PC-3 (cell line): ENCODE measurements at regions not wholly inside any gene's neighbourhood (a gene's known extent, or its start where the extent isn't known, plus 50 kb on each side); places are given as distances from the start of the nearest gene placed in this dataset.

Source experiments
- ATAC-seq: fragments of 200-7000 bp; cut with Tn5 transposase; 2 replicates; pipeline ENCODE4 v1.9.1; 2020; ENCODE audit warnings: mild to moderate bottlenecking, moderate library complexity
- BruUV-seq: library from RNA; stranded (reverse); fragments of 400-500 nt; replicated peaks from 2 replicates; lab custom pipeline; 2021; lab: Mats Ljungman, UMichigan
- CTCF ChIA-PET: fragments of 300-600 bp; sonication (Branson Sonifier 250); formaldehyde crosslinking; loops from one replicate; lab custom pipeline; 2022; ENCODE audit warnings: antibody characterized with exemption; lab: Charles Lee
- POLR2A ChIA-PET: fragments of 300-600 bp; sonication (Branson Sonifier 250); formaldehyde crosslinking; loops from one replicate; lab custom pipeline; 2022; ENCODE audit warnings: antibody characterized with exemption; ENCODE audit not compliant: unreplicated experiment; lab: Charles Lee
- DNase-seq: peaks from one replicate; pipeline ENCODE4 v3.0.0-alpha.2; 2015
- H2AFZ ChIP-seq: fragments of 300-600 bp; sonication (generic); 2 replicates; pipeline ENCODE4 v1.6.0; 2016; ENCODE audit warnings: antibody characterized with exemption, low read length
- H3F3A ChIP-seq: fragments of 300-600 bp; sonication (generic); one replicate; pipeline ENCODE4 v1.6.0; 2017; ENCODE audit warnings: antibody characterized with exemption, low read length, control low read depth, mild to moderate bottlenecking; ENCODE audit not compliant: unreplicated experiment
- H3K27ac ChIP-seq: fragments of 300-600 bp; sonication (generic); 2 replicates; pipeline ENCODE4 v1.5.1; 2016; ENCODE audit warnings: mild to moderate bottlenecking, low read length
- H3K27me3 ChIP-seq: fragments of 300-600 bp; sonication (generic); 2 replicates; pipeline ENCODE4 v1.6.1; 2016; ENCODE audit warnings: low read length, mixed read lengths
- H3K36me3 ChIP-seq: fragments of 300-600 bp; sonication (generic); 2 replicates; pipeline ENCODE4 v1.6.1; 2016; ENCODE audit warnings: low read depth, mixed run types, low read length, mixed read lengths
- H3K4me1 ChIP-seq: fragments of 300-600 bp; sonication (generic); 2 replicates; pipeline ENCODE4 v1.5.1; 2016; ENCODE audit warnings: low read length; ENCODE audit not compliant: insufficient read depth
- H3K4me2 ChIP-seq: fragments of 300-600 bp; sonication (generic); 2 replicates; pipeline ENCODE4 v1.6.0; 2016; ENCODE audit warnings: low read length
- H3K4me3 ChIP-seq: fragments of 300-600 bp; sonication (generic); 2 replicates; pipeline ENCODE4 v1.5.1; 2016; ENCODE audit warnings: mild to moderate bottlenecking, low read length, mixed read lengths
- H3K79me2 ChIP-seq: fragments of 300-600 bp; sonication (generic); 2 replicates; pipeline ENCODE4 v1.6.1; 2017; ENCODE audit warnings: low read length, mixed read lengths
- H3K9ac ChIP-seq: fragments of 300-600 bp; sonication (generic); 2 replicates; pipeline ENCODE4 v1.6.0; 2016; ENCODE audit warnings: mild to moderate bottlenecking, low read length
- H3K9me2 ChIP-seq: fragments of 300-600 bp; sonication (generic); replicated peaks from 2 replicates; pipeline ENCODE4 v1.6.1; 2016; ENCODE audit warnings: mixed run types, low read length, mixed read lengths
- H3K9me3 ChIP-seq: fragments of 300-600 bp; sonication (generic); 2 replicates; pipeline ENCODE4 v1.6.1; 2016; ENCODE audit warnings: low read length, mixed read lengths
- H4K20me1 ChIP-seq: fragments of 300-600 bp; sonication (generic); 2 replicates; pipeline ENCODE4 v1.6.1; 2016; ENCODE audit warnings: low read length, mixed read lengths
- EZH2 ChIP-seq: fragments of 300-600 bp; sonication (generic); IDR thresholded peaks from one replicate; pipeline ENCODE4 v1.6.1; 2017; ENCODE audit warnings: antibody characterized with exemption, mild to moderate bottlenecking, low read length; ENCODE audit not compliant: unreplicated experiment
- EZH2phosphoT487 ChIP-seq: fragments of 300-600 bp; sonication (generic); IDR thresholded peaks from 2 replicates; pipeline ENCODE4 v1.6.1; 2018; ENCODE audit warnings: mild to moderate bottlenecking, antibody characterized with exemption, low read length, borderline replicate concordance
- intact Hi-C: fragments of 100-400 bp; cut with micrococcal nuclease; formaldehyde crosslinking; loops from 2 replicates; pipeline ENCODE4 v1.9.0; 2023
- TF ChIP-seq, protein P1 (sequence below): fragments of 300-600 bp; sonication (generic); conservative IDR thresholded peaks from 2 replicates; pipeline ENCODE4 v1.5.1; 2017; ENCODE audit warnings: antibody characterized with exemption, low read depth, mild to moderate bottlenecking, low read length

- ChIA-PET POLR2A (interaction anchor here (0.5 kb wide), 1 partner anchor 49 kb away, joined by 3 read pairs; no protein-coding TSS in a partner anchor), CTCF (no interaction called here)
- no peaks in the 10 kb centered on the region for H3K4me1 ChIP-seq
- no peaks in the 10 kb centered on the region for H3F3A ChIP-seq
- DNase-seq: no peak
- H3K27me3 ChIP-seq: peaks cover 67% of the 10 kb centered on the region
- no peak overlapping the region for H2AFZ ChIP-seq
- BruUV-seq: no TSS peak
- no peak overlapping the region for H3K4me3 ChIP-seq
- no peaks in the 10 kb centered on the region for H3K9me3 ChIP-seq
- no peaks in the 10 kb centered on the region for H3K36me3 ChIP-seq
- no peaks in the 10 kb centered on the region for H3K79me2 ChIP-seq
- no peaks in the 10 kb centered on the region for H4K20me1 ChIP-seq
- H3K4me2 ChIP-seq: no peak overlapping the region
- TF ChIP-seq, protein P1, sequence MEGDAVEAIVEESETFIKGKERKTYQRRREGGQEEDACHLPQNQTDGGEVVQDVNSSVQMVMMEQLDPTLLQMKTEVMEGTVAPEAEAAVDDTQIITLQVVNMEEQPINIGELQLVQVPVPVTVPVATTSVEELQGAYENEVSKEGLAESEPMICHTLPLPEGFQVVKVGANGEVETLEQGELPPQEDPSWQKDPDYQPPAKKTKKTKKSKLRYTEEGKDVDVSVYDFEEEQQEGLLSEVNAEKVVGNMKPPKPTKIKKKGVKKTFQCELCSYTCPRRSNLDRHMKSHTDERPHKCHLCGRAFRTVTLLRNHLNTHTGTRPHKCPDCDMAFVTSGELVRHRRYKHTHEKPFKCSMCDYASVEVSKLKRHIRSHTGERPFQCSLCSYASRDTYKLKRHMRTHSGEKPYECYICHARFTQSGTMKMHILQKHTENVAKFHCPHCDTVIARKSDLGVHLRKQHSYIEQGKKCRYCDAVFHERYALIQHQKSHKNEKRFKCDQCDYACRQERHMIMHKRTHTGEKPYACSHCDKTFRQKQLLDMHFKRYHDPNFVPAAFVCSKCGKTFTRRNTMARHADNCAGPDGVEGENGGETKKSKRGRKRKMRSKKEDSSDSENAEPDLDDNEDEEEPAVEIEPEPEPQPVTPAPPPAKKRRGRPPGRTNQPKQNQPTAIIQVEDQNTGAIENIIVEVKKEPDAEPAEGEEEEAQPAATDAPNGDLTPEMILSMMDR: no peak
- no peak for TF ChIP-seq EZH2phosphoT487
- no peak for TF ChIP-seq EZH2
- no peak for ATAC-seq
- H3K27ac ChIP-seq: no peak overlapping the region
- no peak overlapping the region for H3K9ac ChIP-seq
- no peaks in the 10 kb centered on the region for H3K9me2 ChIP-seq
- intact Hi-C loops: no loop called here
These were observed 60.9 kb upstream of the RFLNA start for GRCh38 chr12:124233846-124234640.

- ChIA-PET POLR2A (no interaction called here), CTCF (no interaction called here)
- Histone ChIP-seq H3K9me3 (no peaks in the 10 kb centered on the region), H3K9ac (no peak overlapping the region), H3K79me2 (no peaks in the 10 kb centered on the region), H3K27ac (no peak overlapping the region), H3K9me2 (no peaks in the 10 kb centered on the region), H3F3A (no peaks in the 10 kb centered on the region), H3K4me2 (no peak overlapping the region), H4K20me1 (no peaks in the 10 kb centered on the region), H3K27me3 (peaks cover 67% of the 10 kb centered on the region), H2AFZ (no peak overlapping the region), H3K4me3 (no peak overlapping the region), H3K36me3 (no peaks in the 10 kb centered on the region), H3K4me1 (no peaks in the 10 kb centered on the region)
- BruUV-seq: no TSS peak
- ATAC-seq (no peak), DNase-seq (no peak)
- TF ChIP-seq, protein P1: no peak
- TF ChIP-seq EZH2phosphoT487 (no peak), EZH2 (no peak)
- intact Hi-C loops: no loop called here
These were observed 58.3 kb upstream of the RFLNA start for GRCh38 chr12:124236625-124237031.

DNA sequence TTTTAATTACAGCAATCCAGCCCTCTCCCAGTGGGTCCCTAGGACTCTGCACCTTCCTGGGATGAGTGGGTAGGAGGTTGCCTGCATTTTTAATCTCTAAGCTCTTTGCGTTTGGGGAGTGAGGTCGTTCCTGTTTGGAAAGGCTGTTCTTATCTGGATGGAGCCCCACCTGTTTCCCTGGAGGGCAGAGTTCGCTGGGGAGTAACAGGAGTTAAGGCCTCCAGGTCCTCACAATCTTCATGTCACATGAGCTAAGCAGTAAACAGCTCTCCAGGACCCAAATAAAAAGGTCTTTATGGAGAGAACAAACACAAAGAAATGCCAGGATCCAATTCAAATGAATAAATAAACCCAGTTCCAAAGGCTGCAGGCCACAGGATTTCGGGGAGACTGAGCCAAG, 56.0 kb upstream of the RFLNA start:
- H3K4me1 ChIP-seq: no peaks in the 10 kb centered on the region
- CTCF ChIA-PET: no interaction called here

More for the DNA sequence above, 56.0 kb upstream of the RFLNA start:
- no peaks in the 10 kb centered on the region for H3K9me2 ChIP-seq
- intact Hi-C loops: no loop called here
- H3K9me3 ChIP-seq: no peaks in the 10 kb centered on the region
- H3K79me2 ChIP-seq: no peaks in the 10 kb centered on the region
- H2AFZ ChIP-seq: no peak overlapping the region
- H3K27me3 ChIP-seq: peaks cover 70% of the 10 kb centered on the region
- no peak overlapping the region for H3K4me2 ChIP-seq
- no peak overlapping the region for H3K27ac ChIP-seq
- no peaks in the 10 kb centered on the region for H3K36me3 ChIP-seq
- POLR2A ChIA-PET: no interaction called here
- TF ChIP-seq EZH2 (no peak), EZH2phosphoT487 (no peak)
- TF ChIP-seq, protein P1: no peak
- no peaks in the 10 kb centered on the region for H3F3A ChIP-seq
- DNase-seq (no peak), ATAC-seq (no peak)
- no peak overlapping the region for H3K9ac ChIP-seq
- no peaks in the 10 kb centered on the region for H4K20me1 ChIP-seq
- BruUV-seq: no TSS peak
- H3K4me3 ChIP-seq: no peak overlapping the region
